ENCODE measurements at regions not wholly inside any gene's neighbourhood (a gene's known extent, or its start where the extent isn't known, plus 50 kb on each side); places are given as distances from the start of the nearest gene placed in this dataset.

GRCh38 chr3:152019508-152019907 is 146.1 kb downstream of the SUCNR1 start:
- Mint-ChIP-seq H3K4me3 (no peak overlapping the region), H3K27ac (no peak overlapping the region), H3K27me3 (peaks cover 4% of the 10 kb centered on the region), H3K36me3 (ENCODE audit: low read depth) (no peaks in the 10 kb centered on the region), H3K9me3 (no peaks in the 10 kb centered on the region), H3K4me1 (peaks cover 1% of the 10 kb centered on the region)
- POLR2A ChIA-PET: no interaction called here
- CTCF ChIA-PET: no interaction called here
- no peak for DNase-seq

DNA sequence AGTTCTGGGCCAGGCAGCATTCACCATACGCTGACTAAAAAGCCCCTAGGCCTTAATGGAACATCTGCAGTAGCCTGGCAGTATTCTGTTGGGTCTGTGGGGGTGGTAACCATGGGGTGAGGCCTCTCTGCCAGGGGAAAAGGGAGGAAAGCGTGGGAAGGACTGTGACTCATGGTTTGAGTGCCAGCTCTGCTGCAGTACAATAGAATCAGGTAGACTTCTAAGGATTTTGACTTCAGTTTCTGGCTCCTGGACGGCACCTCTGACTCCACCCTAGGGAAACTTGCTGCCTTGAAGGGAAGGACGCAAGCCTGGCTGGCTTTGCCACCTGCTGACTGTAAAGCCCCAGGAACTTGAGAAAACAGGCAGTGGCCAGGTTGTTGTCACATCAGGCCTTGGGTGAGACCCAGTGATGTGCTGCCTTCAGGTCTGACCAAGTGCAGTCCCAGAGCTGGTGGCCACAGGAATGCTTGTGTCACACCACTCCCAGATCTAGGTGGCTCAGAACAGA is 148.6 kb downstream of the SUCNR1 start:
- Mint-ChIP-seq H3K27ac (no peak overlapping the region), H3K9me3 (no peaks in the 10 kb centered on the region), H3K4me1 (peaks cover 3% of the 10 kb centered on the region), H3K36me3 (ENCODE audit: low read depth) (no peaks in the 10 kb centered on the region), H3K4me3 (no peak overlapping the region), H3K27me3 (peaks cover 5% of the 10 kb centered on the region)
- ChIA-PET POLR2A (no interaction called here), CTCF (no interaction called here)
- no peak for DNase-seq

GRCh38 chr3:152026033-152026556 is 152.7 kb downstream of the SUCNR1 start:
- H3K9me3 Mint-ChIP-seq: no peaks in the 10 kb centered on the region
- H3K4me1 Mint-ChIP-seq: peaks cover 3% of the 10 kb centered on the region
- no peaks in the 10 kb centered on the region for H3K36me3 Mint-ChIP-seq (ENCODE audit: low read depth)
- peaks cover 5% of the 10 kb centered on the region for H3K27me3 Mint-ChIP-seq
- POLR2A ChIA-PET: interaction anchor here (0.9 kb wide), 1 partner anchor 243 kb away, joined by 3 read pairs; the partner anchor contains the start of gene MBNL1
- no peak overlapping the region for H3K27ac Mint-ChIP-seq
- H3K4me3 Mint-ChIP-seq: no peak overlapping the region
- CTCF ChIA-PET: interaction anchor here (0.9 kb wide), 1 partner anchor 446 kb away, joined by 6 read pairs; no protein-coding TSS in a partner anchor
- no peak for DNase-seq

DNA sequence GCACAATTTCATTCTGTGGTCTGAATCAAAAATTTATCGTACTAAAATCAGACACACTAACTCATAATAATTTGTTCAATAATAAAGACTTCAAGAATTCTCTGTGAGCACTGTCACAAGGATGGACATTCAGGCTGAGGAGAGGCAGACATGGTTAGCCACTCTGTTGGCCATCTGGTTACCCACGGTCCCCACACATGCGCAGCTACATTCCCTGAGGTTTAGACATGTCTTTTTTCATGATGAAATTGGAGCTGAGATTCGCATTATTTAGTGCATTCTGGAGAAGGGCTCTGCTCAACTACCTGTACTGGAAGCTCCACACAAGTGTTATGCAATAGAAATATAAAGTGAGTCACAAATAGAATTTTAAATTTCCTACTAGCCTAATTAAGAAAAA is 156.9 kb downstream of the SUCNR1 start:
- Mint-ChIP-seq H3K27me3 (peaks cover 10% of the 10 kb centered on the region), H3K4me1 (peaks cover 1% of the 10 kb centered on the region), H3K9me3 (peaks cover 2% of the 10 kb centered on the region), H3K4me3 (no peak overlapping the region), H3K27ac (no peak overlapping the region), H3K36me3 (ENCODE audit: low read depth) (no peaks in the 10 kb centered on the region)
- DNase-seq: no peak
- CTCF ChIA-PET: no interaction called here
- POLR2A ChIA-PET: no interaction called here

- no peak for DNase-seq
- Mint-ChIP-seq H3K27me3 (peaks cover 10% of the 10 kb centered on the region), H3K36me3 (ENCODE audit: low read depth) (no peaks in the 10 kb centered on the region), H3K9me3 (peaks cover 4% of the 10 kb centered on the region), H3K4me3 (no peak overlapping the region), H3K27ac (no peak overlapping the region), H3K4me1 (peaks cover 1% of the 10 kb centered on the region)
- POLR2A ChIA-PET: no interaction called here
- CTCF ChIA-PET: no interaction called here
These were observed 157.9 kb downstream of the SUCNR1 start for GRCh38 chr3:152031321-152031720.

- ChIA-PET POLR2A (no interaction called here), CTCF (no interaction called here)
- Mint-ChIP-seq H3K4me1 (peaks cover 10% of the 10 kb centered on the region), H3K27ac (no peak overlapping the region), H3K36me3 (ENCODE audit: low read depth) (no peaks in the 10 kb centered on the region), H3K4me3 (no peak overlapping the region), H3K27me3 (peaks cover 5% of the 10 kb centered on the region), H3K9me3 (peaks cover 8% of the 10 kb centered on the region)
- no peak for DNase-seq
These were observed 163.9 kb downstream of the SUCNR1 start for GRCh38 chr3:152037297-152037696.

GRCh38 chr3:152037953-152038352 is 164.5 kb downstream of the SUCNR1 start:
- CTCF ChIA-PET: no interaction called here
- Mint-ChIP-seq H3K27me3 (peaks cover 4% of the 10 kb centered on the region), H3K4me3 (no peak overlapping the region)

GRCh38 chr3:152038490-152038889 is 165.0 kb downstream of the SUCNR1 start:
- Mint-ChIP-seq H3K27ac (no peak overlapping the region), H3K4me3 (no peak overlapping the region), H3K36me3 (ENCODE audit: low read depth) (no peaks in the 10 kb centered on the region), H3K27me3 (no peaks in the 10 kb centered on the region), H3K9me3 (peaks cover 8% of the 10 kb centered on the region), H3K4me1 (peaks cover 10% of the 10 kb centered on the region)
- DNase-seq: no peak
- POLR2A ChIA-PET: no interaction called here
- CTCF ChIA-PET: no interaction called here

More at GRCh38 chr3:152037953-152038352, 164.5 kb downstream of the SUCNR1 start:
- no peaks in the 10 kb centered on the region for H3K36me3 Mint-ChIP-seq (ENCODE audit: low read depth)
- H3K27ac Mint-ChIP-seq: no peak overlapping the region
- peaks cover 8% of the 10 kb centered on the region for H3K9me3 Mint-ChIP-seq
- DNase-seq: no peak
- POLR2A ChIA-PET: no interaction called here
- H3K4me1 Mint-ChIP-seq: peaks cover 10% of the 10 kb centered on the region

DNA sequence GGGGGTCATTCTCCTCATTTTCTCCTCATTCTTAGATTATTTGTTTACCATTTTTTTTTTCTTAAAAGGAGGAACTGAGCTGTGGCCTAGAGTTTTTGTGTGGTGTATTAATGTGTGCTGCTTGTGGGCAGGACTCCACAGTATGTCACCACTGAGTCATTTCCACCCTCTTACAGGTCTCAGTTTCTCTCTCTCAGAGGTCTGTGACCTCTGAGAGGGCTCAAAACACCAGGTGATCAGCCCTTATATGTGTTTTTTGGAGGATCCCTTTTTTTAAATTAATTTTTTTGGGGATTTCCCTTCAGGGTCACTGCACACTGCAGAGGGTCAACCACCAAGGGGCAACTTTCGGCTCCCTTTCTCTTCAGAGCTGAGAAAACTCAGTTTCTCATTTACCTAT is 166.4 kb downstream of the SUCNR1 start:
- H3K36me3 Mint-ChIP-seq (ENCODE audit: low read depth): no peaks in the 10 kb centered on the region
- no peak for DNase-seq
- ChIA-PET CTCF (no interaction called here), POLR2A (no interaction called here)
- no peak overlapping the region for H3K27ac Mint-ChIP-seq
- H3K9me3 Mint-ChIP-seq: peaks cover 8% of the 10 kb centered on the region
- peaks cover 10% of the 10 kb centered on the region for H3K4me1 Mint-ChIP-seq
- no peak overlapping the region for H3K4me3 Mint-ChIP-seq
- no peaks in the 10 kb centered on the region for H3K27me3 Mint-ChIP-seq

GRCh38 chr3:152040319-152040718 is 166.9 kb downstream of the SUCNR1 start:
- no peaks in the 10 kb centered on the region for H3K27me3 Mint-ChIP-seq
- CTCF ChIA-PET: no interaction called here
- H3K36me3 Mint-ChIP-seq (ENCODE audit: low read depth): no peaks in the 10 kb centered on the region
- peaks cover 10% of the 10 kb centered on the region for H3K4me1 Mint-ChIP-seq
- no peak overlapping the region for H3K27ac Mint-ChIP-seq
- H3K9me3 Mint-ChIP-seq: peaks cover 6% of the 10 kb centered on the region
- H3K4me3 Mint-ChIP-seq: no peak overlapping the region
- no peak for DNase-seq
- POLR2A ChIA-PET: no interaction called here

GRCh38 chr3:152043620-152044019 is 170.2 kb downstream of the SUCNR1 start:
- Mint-ChIP-seq H3K4me1 (peaks cover 10% of the 10 kb centered on the region), H3K4me3 (no peak overlapping the region), H3K9me3 (peaks cover 3% of the 10 kb centered on the region), H3K27ac (no peak overlapping the region), H3K36me3 (ENCODE audit: low read depth) (no peaks in the 10 kb centered on the region), H3K27me3 (peaks cover 3% of the 10 kb centered on the region)
- POLR2A ChIA-PET: no interaction called here
- DNase-seq: no peak
- CTCF ChIA-PET: interaction anchor here (1.0 kb wide), 1 partner anchor 38 kb away, joined by 3 read pairs; no protein-coding TSS in a partner anchor

GRCh38 chr3:152046280-152046679 is 172.8 kb downstream of the SUCNR1 start:
- no peak for DNase-seq
- H3K4me1 Mint-ChIP-seq: peaks cover under 1% of the 10 kb centered on the region
- no peak overlapping the region for H3K27ac Mint-ChIP-seq
- H3K27me3 Mint-ChIP-seq: peaks cover 4% of the 10 kb centered on the region
- H3K9me3 Mint-ChIP-seq: no peaks in the 10 kb centered on the region
- CTCF ChIA-PET: no interaction called here
- H3K36me3 Mint-ChIP-seq (ENCODE audit: low read depth): no peaks in the 10 kb centered on the region
- H3K4me3 Mint-ChIP-seq: no peak overlapping the region
- POLR2A ChIA-PET: no interaction called here

DNA sequence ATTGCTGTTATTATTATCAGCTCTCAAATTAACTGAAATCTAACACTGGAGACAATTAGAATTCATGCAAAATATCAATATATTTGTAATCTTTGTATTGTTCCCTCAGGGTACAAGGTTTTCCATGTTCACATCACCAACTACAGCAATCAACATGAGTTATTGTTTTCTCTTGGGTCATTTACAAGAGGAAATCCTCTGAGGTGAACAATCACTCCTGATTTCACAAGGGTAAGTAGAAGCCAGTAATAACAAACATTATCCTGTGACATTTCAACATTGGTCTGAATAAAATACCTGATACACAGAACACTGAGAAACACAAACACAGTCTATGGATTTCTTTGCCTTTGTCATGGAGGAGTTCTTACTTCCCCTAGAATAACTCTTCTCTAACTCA is 174.0 kb downstream of the SUCNR1 start:
- no peak overlapping the region for H3K4me3 Mint-ChIP-seq
- no peaks in the 10 kb centered on the region for H3K9me3 Mint-ChIP-seq
- CTCF ChIA-PET: no interaction called here
- no peaks in the 10 kb centered on the region for H3K4me1 Mint-ChIP-seq
- H3K36me3 Mint-ChIP-seq (ENCODE audit: low read depth): no peaks in the 10 kb centered on the region
- no peak for DNase-seq
- H3K27ac Mint-ChIP-seq: no peak overlapping the region
- H3K27me3 Mint-ChIP-seq: peaks cover 4% of the 10 kb centered on the region
- POLR2A ChIA-PET: no interaction called here

GRCh38 chr3:152048831-152049230 is 175.4 kb downstream of the SUCNR1 start:
- CTCF ChIA-PET: no interaction called here
- Mint-ChIP-seq H3K27me3 (peaks cover 4% of the 10 kb centered on the region), H3K9me3 (no peaks in the 10 kb centered on the region), H3K4me1 (no peaks in the 10 kb centered on the region), H3K36me3 (ENCODE audit: low read depth) (no peaks in the 10 kb centered on the region), H3K27ac (no peak overlapping the region), H3K4me3 (no peak overlapping the region)
- POLR2A ChIA-PET: no interaction called here
- DNase-seq: no peak

Data from activated CD4-positive, alpha-beta memory T cell treated with anti-CD3 and anti-CD28 coated beads, Interleukin-2, amount 10 ng/mL, durations not matched to agents 7 days and 5 days (primary cell).